HEK293T (cell line): ENCODE measurements at regions not wholly inside any gene's neighbourhood (a gene's known extent, or its start where the extent isn't known, plus 50 kb on each side); places are given as distances from the start of the nearest gene placed in this dataset.

Experiments
- CTCF ChIA-PET: fragments of 350-600 bp; formaldehyde crosslinking; extraction: SDS; loops from one replicate; lab custom pipeline; 2021; ENCODE audit warnings: antibody characterized with exemption, inconsistent platforms; lab: Yijun Ruan, JAX
- POLR2A ChIA-PET: fragments of 350-600 bp; formaldehyde crosslinking; extraction: SDS; loops from one replicate; lab custom pipeline; 2020; ENCODE audit warnings: antibody characterized with exemption, inconsistent platforms; lab: Yijun Ruan, JAX
- DNase-seq: peaks from one replicate; pipeline ENCODE4 v3.0.0; 2012; ENCODE audit warnings: mixed read lengths; ENCODE audit errors: extremely low spot score
- ARNT ChIP-seq: fragments of 450-650 bp; IDR thresholded peaks from 2 replicates; pipeline ENCODE4 v1.6.1; 2017; ENCODE audit warnings: mild to moderate bottlenecking
- FOXA1 ChIP-seq: fragments of 450-650 bp; IDR thresholded peaks from 2 replicates; pipeline ENCODE4 v1.6.1; 2016; ENCODE audit warnings: mild to moderate bottlenecking
- FOXK2 ChIP-seq: fragments of 450-650 bp; IDR thresholded peaks from 2 replicates; pipeline ENCODE4 v1.6.1; 2016; ENCODE audit warnings: mild to moderate bottlenecking
- FOXM1 ChIP-seq: fragments of 450-650 bp; IDR thresholded peaks from 2 replicates; pipeline ENCODE4 v1.6.1; 2017; ENCODE audit warnings: mild to moderate bottlenecking, borderline replicate concordance
- LEF1 ChIP-seq: fragments of 450-650 bp; IDR thresholded peaks from 2 replicates; pipeline ENCODE4 v1.6.1; 2017; ENCODE audit warnings: mild to moderate bottlenecking, borderline replicate concordance
- SP1 ChIP-seq: fragments of 450-650 bp; IDR thresholded peaks from 2 replicates; pipeline ENCODE4 v1.6.1; 2017
- TF ChIP-seq, protein P1 (sequence below): fragments of 450-650 bp; IDR thresholded peaks from 2 replicates; pipeline ENCODE4 v1.6.1; 2016

- ChIA-PET CTCF (no interaction called here), POLR2A (no interaction called here)
- no peak for TF ChIP-seq ARNT
- TF ChIP-seq, protein P1, sequence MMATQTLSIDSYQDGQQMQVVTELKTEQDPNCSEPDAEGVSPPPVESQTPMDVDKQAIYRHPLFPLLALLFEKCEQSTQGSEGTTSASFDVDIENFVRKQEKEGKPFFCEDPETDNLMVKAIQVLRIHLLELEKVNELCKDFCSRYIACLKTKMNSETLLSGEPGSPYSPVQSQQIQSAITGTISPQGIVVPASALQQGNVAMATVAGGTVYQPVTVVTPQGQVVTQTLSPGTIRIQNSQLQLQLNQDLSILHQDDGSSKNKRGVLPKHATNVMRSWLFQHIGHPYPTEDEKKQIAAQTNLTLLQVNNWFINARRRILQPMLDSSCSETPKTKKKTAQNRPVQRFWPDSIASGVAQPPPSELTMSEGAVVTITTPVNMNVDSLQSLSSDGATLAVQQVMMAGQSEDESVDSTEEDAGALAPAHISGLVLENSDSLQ, result no peak
- no peak for TF ChIP-seq LEF1
- no peak for TF ChIP-seq FOXA1
- TF ChIP-seq FOXK2, result no peak
- TF ChIP-seq SP1, result no peak
- TF ChIP-seq FOXM1, result no peak
- DNase-seq, result no peak
These were observed 49.9 kb upstream of the FOXN3 start for GRCh38 chr14:89466944-89467343.
